Keratinocyte (primary cell): ENCODE measurements at regions not wholly inside any gene's neighbourhood (a gene's known extent, or its start where the extent isn't known, plus 50 kb on each side); places are given as distances from the start of the nearest gene placed in this dataset.

Experiments used
- EZH2 ChIP-seq: IDR thresholded peaks from one replicate; pipeline ENCODE4 v1.6.1; 2012; ENCODE audit warnings: inconsistent platforms, mild to moderate bottlenecking, low read length, moderate library complexity
- TF ChIP-seq, protein P1 (sequence below), 3 experiments: IDR thresholded peaks in 1 of 3; conservative IDR thresholded peaks in 1 of 3; optimal IDR thresholded peaks in 1 of 3; 2 replicates in 2 of 3; 3 replicates in 1 of 3; pipeline versions ENCODE3 to v1.5.1; 2011; ENCODE audit warnings: low read length in 3 of 3, mild to moderate bottlenecking in 3 of 3, moderate library complexity in 2 of 3, control low read depth in 1 of 3, inconsistent platforms in 1 of 3; ENCODE audit not compliant: insufficient read depth in 2 of 3; ENCODE audit errors: extremely low read depth in 1 of 3

- TF ChIP-seq, protein P1, sequence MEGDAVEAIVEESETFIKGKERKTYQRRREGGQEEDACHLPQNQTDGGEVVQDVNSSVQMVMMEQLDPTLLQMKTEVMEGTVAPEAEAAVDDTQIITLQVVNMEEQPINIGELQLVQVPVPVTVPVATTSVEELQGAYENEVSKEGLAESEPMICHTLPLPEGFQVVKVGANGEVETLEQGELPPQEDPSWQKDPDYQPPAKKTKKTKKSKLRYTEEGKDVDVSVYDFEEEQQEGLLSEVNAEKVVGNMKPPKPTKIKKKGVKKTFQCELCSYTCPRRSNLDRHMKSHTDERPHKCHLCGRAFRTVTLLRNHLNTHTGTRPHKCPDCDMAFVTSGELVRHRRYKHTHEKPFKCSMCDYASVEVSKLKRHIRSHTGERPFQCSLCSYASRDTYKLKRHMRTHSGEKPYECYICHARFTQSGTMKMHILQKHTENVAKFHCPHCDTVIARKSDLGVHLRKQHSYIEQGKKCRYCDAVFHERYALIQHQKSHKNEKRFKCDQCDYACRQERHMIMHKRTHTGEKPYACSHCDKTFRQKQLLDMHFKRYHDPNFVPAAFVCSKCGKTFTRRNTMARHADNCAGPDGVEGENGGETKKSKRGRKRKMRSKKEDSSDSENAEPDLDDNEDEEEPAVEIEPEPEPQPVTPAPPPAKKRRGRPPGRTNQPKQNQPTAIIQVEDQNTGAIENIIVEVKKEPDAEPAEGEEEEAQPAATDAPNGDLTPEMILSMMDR (optimal IDR thresholded peaks at IDR 0.05 in 1 of 3, IDR thresholded peaks at IDR 0.05 in 1 of 3, conservative IDR thresholded peaks at IDR 0.05 in 1 of 3; ENCODE audit: extremely low read depth in 1 of 3, insufficient read depth in 2 of 3, low read length in 3 of 3): no peak
- TF ChIP-seq EZH2: no peak
These were observed 314.3 kb upstream of the ZMIZ1 start for GRCh38 chr10:78754269-78755062.
